AG04450 (cell line): ENCODE measurements at regions not wholly inside any gene's neighbourhood (a gene's known extent, or its start where the extent isn't known, plus 50 kb on each side); places are given as distances from the start of the nearest gene placed in this dataset.
"Not testable (repeated sequence)": the region's sequence is repeated elsewhere in the genome, so short reads cannot be mapped to it uniquely, and the experiment has no call there.

ENCODE experiments used
- CTCF ChIA-PET: fragments of 300-600, 350-600 bp; formaldehyde crosslinking; extraction: SDS; loops from one replicate; lab custom pipeline; 2022; ENCODE audit warnings: antibody characterized with exemption, inconsistent platforms; lab: Charles Lee
- POLR2A ChIA-PET: fragments of 350-600 bp; formaldehyde crosslinking; extraction: SDS; loops from one replicate; lab custom pipeline; 2021; ENCODE audit warnings: antibody characterized with exemption, inconsistent platforms; lab: Yijun Ruan, JAX
- DNase-seq: peaks from one replicate; pipeline ENCODE4 v3.0.0-alpha.2; 2011; ENCODE audit warnings: low read depth, low spot score
- H3K27ac ChIP-seq: one replicate; pipeline ENCODE4 v1.5.1; 2012; ENCODE audit warnings: low read depth, low read length, control low read depth
- H3K27me3 ChIP-seq: one replicate; pipeline ENCODE4 v1.6.0; 2012; ENCODE audit warnings: low read length; ENCODE audit not compliant: control insufficient read depth, insufficient read depth
- H3K4me3 ChIP-seq: 2 replicates; pipeline ENCODE4 v1.5.1; 2011; ENCODE audit warnings: mild to moderate bottlenecking, low read depth, low read length, control low read depth
- H3K9me3 ChIP-seq: 2 replicates; pipeline ENCODE4 v1.5.1; 2012; ENCODE audit warnings: low read length; ENCODE audit not compliant: control insufficient read depth, insufficient read depth
- CTCF ChIP-seq: IDR thresholded peaks from 2 replicates; pipeline ENCODE4 v1.5.1; 2011; ENCODE audit warnings: low read depth, low read length, control low read depth, inconsistent platforms

DNA sequence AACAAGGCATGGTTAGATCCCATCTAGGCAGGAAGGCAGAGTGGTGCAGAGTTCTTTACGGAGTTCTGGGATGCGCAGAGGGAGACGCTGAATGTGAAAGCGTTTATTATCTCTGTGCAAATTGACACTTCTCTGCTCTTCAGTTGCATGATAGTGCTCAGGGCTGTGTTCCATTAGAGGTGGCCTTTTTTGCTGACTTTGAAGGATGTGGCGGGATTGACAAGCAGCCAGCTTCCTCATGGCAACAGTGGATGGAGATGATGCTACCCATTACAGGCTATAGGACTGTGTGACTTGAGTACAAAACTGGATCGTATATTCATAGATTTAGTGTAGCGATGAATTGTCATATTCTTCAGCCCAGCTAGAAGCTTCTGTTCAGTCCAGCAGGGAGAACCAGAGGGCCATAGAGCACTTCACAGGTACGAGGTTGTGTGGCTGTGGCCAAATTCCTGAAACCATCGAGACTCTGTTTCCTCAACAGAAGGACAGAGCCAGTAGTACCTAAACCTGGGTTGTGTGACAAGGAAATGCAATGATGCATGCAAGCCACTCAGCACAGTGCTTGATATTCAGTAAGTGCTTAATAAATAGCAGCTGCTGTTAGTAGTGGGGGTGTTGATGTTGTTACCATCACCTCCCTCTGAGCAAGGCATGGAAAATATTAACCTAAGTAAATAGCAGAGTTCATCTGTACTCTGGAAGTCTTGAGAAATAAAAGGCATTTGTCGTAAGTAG lies 430.0 kb upstream of the KAZN start:
- H3K27me3 ChIP-seq: no peaks in the 10 kb centered on the region
- TF ChIP-seq CTCF: no peak
- H3K4me3 ChIP-seq: no peak overlapping the region
- ChIA-PET POLR2A (no interaction called here), CTCF (no interaction called here)
- peaks cover 35% of the 10 kb centered on the region for H3K9me3 ChIP-seq
- no peak for DNase-seq
- H3K27ac ChIP-seq: no peak overlapping the region

DNA sequence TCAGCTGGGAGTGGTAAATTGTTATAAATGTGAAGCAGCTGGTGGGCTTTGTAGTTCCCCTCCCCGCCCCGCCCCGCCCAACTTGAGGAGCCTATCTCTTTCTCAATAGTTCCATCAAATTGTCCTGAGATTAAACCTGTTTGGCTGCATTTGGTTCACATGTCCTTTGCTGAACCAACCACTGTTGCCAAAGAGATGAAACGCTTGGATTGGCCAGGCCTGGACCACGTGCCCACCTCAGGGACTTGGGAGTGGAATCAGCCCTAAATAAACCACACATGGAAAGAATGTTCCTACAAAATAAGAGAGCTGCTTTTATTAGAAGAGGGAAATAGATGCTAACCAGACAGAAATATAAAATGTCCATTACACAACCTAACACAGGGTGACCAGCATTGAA lies 424.9 kb upstream of the KAZN start:
- H3K4me3 ChIP-seq: no peak overlapping the region
- ChIA-PET POLR2A (no interaction called here), CTCF (no interaction called here)
- H3K27ac ChIP-seq: no peak overlapping the region
- peaks cover 24% of the 10 kb centered on the region for H3K9me3 ChIP-seq
- no peak for TF ChIP-seq CTCF
- no peak for DNase-seq
- H3K27me3 ChIP-seq: no peaks in the 10 kb centered on the region

DNA sequence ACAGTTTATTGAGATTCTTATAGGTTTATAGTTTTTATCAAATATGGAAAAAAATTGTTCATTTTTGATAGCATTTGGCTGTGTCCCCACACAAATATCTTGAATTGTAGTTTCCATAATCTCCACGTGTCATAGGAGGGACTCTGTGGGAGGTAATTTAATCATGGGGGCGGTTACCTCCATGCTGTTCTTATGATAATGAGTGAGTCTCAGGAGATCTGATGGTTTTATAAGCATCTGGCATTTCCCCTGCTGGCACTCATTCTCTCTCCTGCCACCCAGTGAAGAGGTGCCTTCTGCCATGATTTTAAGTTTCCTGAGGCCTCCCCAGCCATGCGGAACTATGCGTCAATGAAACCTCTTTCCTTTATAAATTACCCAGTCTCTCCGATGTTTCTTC lies 420.6 kb upstream of the KAZN start:
- H3K4me3 ChIP-seq, POLR2A ChIA-PET, DNase-seq, H3K27me3 ChIP-seq, CTCF ChIA-PET, H3K27ac ChIP-seq: not testable (repeated sequence)
- H3K9me3 ChIP-seq: peaks cover 18% of the 10 kb centered on the region

GRCh38 chr1:14180738-14181137 lies 417.7 kb upstream of the KAZN start:
- H3K9me3 ChIP-seq: peaks cover 18% of the 10 kb centered on the region; the same call in 1 of the 2 replicates
- ChIA-PET CTCF (no interaction called here), POLR2A (no interaction called here)
- no peaks in the 10 kb centered on the region for H3K27me3 ChIP-seq
- no peak for TF ChIP-seq CTCF
- no peak for DNase-seq
- no peak overlapping the region for H3K27ac ChIP-seq
- no peak overlapping the region for H3K4me3 ChIP-seq

GRCh38 chr1:14181191-14181795 lies 417.2 kb upstream of the KAZN start:
- peaks cover 16% of the 10 kb centered on the region; the same call in 1 of the 2 replicates for H3K9me3 ChIP-seq
- TF ChIP-seq CTCF: no peak
- no peak overlapping the region for H3K4me3 ChIP-seq
- no peaks in the 10 kb centered on the region for H3K27me3 ChIP-seq
- CTCF ChIA-PET: no interaction called here
- no peak for DNase-seq
- POLR2A ChIA-PET: no interaction called here
- H3K27ac ChIP-seq: no peak overlapping the region
